NT2/D1 (cell line): ENCODE measurements at regions not wholly inside any gene's neighbourhood (a gene's known extent, or its start where the extent isn't known, plus 50 kb on each side); places are given as distances from the start of the nearest gene placed in this dataset.

Experiments
- DNase-seq: peaks from one replicate; pipeline ENCODE4 v3.0.0-alpha.2; 2011; ENCODE audit warnings: low read depth, low spot score
- H3K27me3 ChIP-seq: 2 replicates; pipeline ENCODE4 v1.6.0; 2011; ENCODE audit warnings: mild to moderate bottlenecking; ENCODE audit not compliant: insufficient read length, insufficient read depth
- H3K36me3 ChIP-seq: 2 replicates; pipeline ENCODE4 v1.6.1; 2011; ENCODE audit warnings: mild to moderate bottlenecking, low read length, mixed read lengths; ENCODE audit not compliant: insufficient read depth, insufficient read length
- H3K4me1 ChIP-seq: 2 replicates; pipeline ENCODE4 v1.5.1; 2011; ENCODE audit not compliant: insufficient read depth, insufficient read length
- H3K4me3 ChIP-seq: 2 replicates; pipeline ENCODE4 v1.5.1; 2011; ENCODE audit warnings: low read depth; ENCODE audit not compliant: insufficient read length
- H3K9ac ChIP-seq: 2 replicates; pipeline ENCODE4 v1.6.0; 2011; ENCODE audit warnings: low read depth; ENCODE audit not compliant: insufficient read length
- H3K9me3 ChIP-seq: 2 replicates; pipeline ENCODE4 v1.5.1; 2011; ENCODE audit warnings: mild to moderate bottlenecking, low read length; ENCODE audit not compliant: insufficient read depth
- SUZ12 ChIP-seq: IDR thresholded peaks from 2 replicates; pipeline ENCODE4 v1.6.1; 2011; ENCODE audit not compliant: insufficient read length, insufficient read depth; ENCODE audit errors: extremely low read depth
- YY1 ChIP-seq: IDR thresholded peaks from 2 replicates; pipeline ENCODE4 v1.6.1; 2011; ENCODE audit not compliant: insufficient read length, insufficient read depth
- ZNF274 ChIP-seq: IDR thresholded peaks from 2 replicates; pipeline ENCODE4 v1.6.1; 2011; ENCODE audit warnings: mild to moderate bottlenecking, low read depth, low read length

GRCh38 chr3:116553355-116553754, 108.1 kb upstream of the LSAMP start:
- Histone ChIP-seq H3K36me3 (no peaks in the 10 kb centered on the region), H3K9me3 (no peaks in the 10 kb centered on the region), H3K4me1 (no peaks in the 10 kb centered on the region), H3K4me3 (no peak overlapping the region), H3K9ac (no peak overlapping the region), H3K27me3 (no peaks in the 10 kb centered on the region)
- TF ChIP-seq YY1: no peak
- no peak for TF ChIP-seq ZNF274
- no peak for DNase-seq

GRCh38 chr3:116561529-116561928, 116.2 kb upstream of the LSAMP start:
- no peaks in the 10 kb centered on the region for H3K27me3 ChIP-seq
- TF ChIP-seq YY1: no peak
- no peak for TF ChIP-seq SUZ12
- no peak for TF ChIP-seq ZNF274
- H3K4me1 ChIP-seq: no peaks in the 10 kb centered on the region
- H3K4me3 ChIP-seq: no peak overlapping the region
- H3K36me3 ChIP-seq: no peaks in the 10 kb centered on the region
- H3K9me3 ChIP-seq: no peaks in the 10 kb centered on the region
- no peak for DNase-seq
- H3K9ac ChIP-seq: no peak overlapping the region

GRCh38 chr3:116563351-116563750, 118.1 kb upstream of the LSAMP start:
- H3K4me1 ChIP-seq: no peaks in the 10 kb centered on the region
- H3K9ac ChIP-seq: no peak overlapping the region
- no peaks in the 10 kb centered on the region for H3K36me3 ChIP-seq
- no peaks in the 10 kb centered on the region for H3K9me3 ChIP-seq
- no peak overlapping the region for H3K4me3 ChIP-seq
- no peaks in the 10 kb centered on the region for H3K27me3 ChIP-seq
- TF ChIP-seq YY1 (no peak), SUZ12 (no peak), ZNF274 (no peak)
- no peak for DNase-seq

- Histone ChIP-seq H3K4me1 (no peaks in the 10 kb centered on the region), H3K9ac (no peak overlapping the region), H3K36me3 (no peaks in the 10 kb centered on the region), H3K27me3 (no peaks in the 10 kb centered on the region), H3K4me3 (no peak overlapping the region), H3K9me3 (no peaks in the 10 kb centered on the region)
- TF ChIP-seq ZNF274 (no peak), YY1 (no peak), SUZ12 (no peak)
- DNase-seq: no peak
These were observed 121.2 kb upstream of the LSAMP start for GRCh38 chr3:116566478-116566960.

GRCh38 chr3:116569611-116570010, 124.3 kb upstream of the LSAMP start:
- Histone ChIP-seq H3K27me3 (no peaks in the 10 kb centered on the region), H3K9me3 (no peaks in the 10 kb centered on the region), H3K4me3 (no peak overlapping the region), H3K9ac (no peak overlapping the region), H3K36me3 (no peaks in the 10 kb centered on the region), H3K4me1 (no peaks in the 10 kb centered on the region)
- TF ChIP-seq SUZ12: no peak
- no peak for DNase-seq

- TF ChIP-seq ZNF274: no peak
- TF ChIP-seq YY1: no peak
- no peak for TF ChIP-seq SUZ12
- Histone ChIP-seq H3K9ac (no peak overlapping the region), H3K4me1 (no peaks in the 10 kb centered on the region), H3K4me3 (no peak overlapping the region), H3K9me3 (no peaks in the 10 kb centered on the region), H3K27me3 (no peaks in the 10 kb centered on the region), H3K36me3 (no peaks in the 10 kb centered on the region)
- peak; percentile 9 for DNase-seq
These were observed 129.7 kb upstream of the TUSC7 start for GRCh38 chr3:116579840-116580239.

GRCh38 chr3:116586285-116586944, 123.2 kb upstream of the TUSC7 start:
- no peak overlapping the region for H3K9ac ChIP-seq
- no peaks in the 10 kb centered on the region for H3K36me3 ChIP-seq
- no peak overlapping the region for H3K4me3 ChIP-seq
- H3K9me3 ChIP-seq: no peaks in the 10 kb centered on the region
- TF ChIP-seq SUZ12: no peak
- TF ChIP-seq ZNF274: no peak
- TF ChIP-seq YY1: no peak
- DNase-seq: no peak
- H3K4me1 ChIP-seq: no peaks in the 10 kb centered on the region
- no peaks in the 10 kb centered on the region for H3K27me3 ChIP-seq

- H3K4me3 ChIP-seq: no peak overlapping the region
- no peaks in the 10 kb centered on the region for H3K27me3 ChIP-seq
- H3K9ac ChIP-seq: no peak overlapping the region
- no peaks in the 10 kb centered on the region for H3K9me3 ChIP-seq
- TF ChIP-seq SUZ12 (no peak), YY1 (no peak), ZNF274 (no peak)
- no peak for DNase-seq
- H3K36me3 ChIP-seq: no peaks in the 10 kb centered on the region
- H3K4me1 ChIP-seq: no peaks in the 10 kb centered on the region
These were observed 118.3 kb upstream of the TUSC7 start for GRCh38 chr3:116591236-116591635.
